ENCODE measurements at regions not wholly inside any gene's neighbourhood (a gene's known extent, or its start where the extent isn't known, plus 50 kb on each side); places are given as distances from the start of the nearest gene placed in this dataset.

DNA sequence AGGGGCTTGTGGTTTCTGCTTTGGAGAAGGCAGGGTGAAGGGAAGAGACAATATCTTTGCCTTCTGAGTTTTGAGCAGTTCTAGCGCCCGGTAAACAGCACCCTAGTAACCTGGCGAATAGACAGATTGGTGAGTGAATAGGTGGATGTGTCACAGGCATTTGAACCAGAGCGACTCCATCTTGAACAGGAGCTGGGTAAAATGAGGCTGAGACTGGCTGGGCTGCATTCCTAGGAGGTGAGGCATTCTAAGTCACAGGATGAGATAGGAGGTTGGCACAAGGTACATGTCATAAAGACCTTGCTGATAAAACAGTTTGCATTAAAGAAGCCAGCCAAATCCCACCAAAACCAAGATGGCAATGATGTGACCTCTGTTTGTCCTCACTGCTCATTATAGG, 643.6 kb upstream of the TMEM132C start:
- DNase-seq: no peak

DNA sequence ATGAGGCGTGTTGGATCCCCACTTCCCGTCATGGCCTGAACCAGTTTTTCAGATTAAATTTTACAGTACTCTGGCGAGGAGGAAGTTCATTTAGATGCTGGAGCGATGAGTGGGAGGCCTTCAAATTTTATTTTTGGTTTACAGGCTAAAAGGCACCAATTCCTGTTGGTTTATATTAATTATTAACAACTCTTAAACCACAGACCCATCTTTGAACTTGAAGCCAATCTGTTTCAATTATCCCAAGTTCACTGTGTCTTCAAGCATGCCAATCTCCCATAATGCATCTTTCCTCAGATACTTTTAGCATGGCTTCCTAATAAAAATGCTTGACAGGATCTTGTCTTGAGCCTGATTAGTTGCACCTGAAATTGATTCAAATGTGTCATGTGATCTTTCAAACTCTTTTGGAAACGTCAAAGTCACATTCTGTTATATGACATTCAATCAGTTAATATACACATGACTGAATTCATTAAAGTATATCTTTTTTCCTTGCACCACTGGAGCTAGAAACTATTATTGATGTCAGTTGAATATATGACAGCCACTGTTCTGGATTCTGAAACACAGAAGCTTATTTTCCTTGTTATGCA, 641.7 kb upstream of the TMEM132C start:
- no peak for DNase-seq

DNA sequence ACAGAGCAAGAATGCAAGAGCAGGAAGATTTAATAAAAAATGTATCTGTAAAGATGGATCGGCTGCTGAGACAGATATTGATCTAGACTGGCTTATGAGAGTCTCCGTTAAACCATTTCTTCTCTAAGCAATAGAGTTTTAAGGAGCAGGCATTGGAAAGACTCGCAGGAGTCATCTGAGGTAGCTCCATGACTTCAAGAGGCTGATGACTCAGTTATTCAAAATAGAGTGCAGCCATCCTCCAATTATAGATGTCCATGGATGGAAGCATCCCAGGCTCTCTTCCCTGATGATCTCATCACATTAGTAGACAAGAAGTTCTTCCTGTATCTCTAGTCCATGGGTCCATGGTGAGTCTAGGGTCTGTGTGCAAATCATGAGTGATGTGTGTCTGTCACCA, 638.3 kb upstream of the TMEM132C start:
- peak in 3 of 56 donors; percentile 1 to 7 (median 1) for DNase-seq

DNA sequence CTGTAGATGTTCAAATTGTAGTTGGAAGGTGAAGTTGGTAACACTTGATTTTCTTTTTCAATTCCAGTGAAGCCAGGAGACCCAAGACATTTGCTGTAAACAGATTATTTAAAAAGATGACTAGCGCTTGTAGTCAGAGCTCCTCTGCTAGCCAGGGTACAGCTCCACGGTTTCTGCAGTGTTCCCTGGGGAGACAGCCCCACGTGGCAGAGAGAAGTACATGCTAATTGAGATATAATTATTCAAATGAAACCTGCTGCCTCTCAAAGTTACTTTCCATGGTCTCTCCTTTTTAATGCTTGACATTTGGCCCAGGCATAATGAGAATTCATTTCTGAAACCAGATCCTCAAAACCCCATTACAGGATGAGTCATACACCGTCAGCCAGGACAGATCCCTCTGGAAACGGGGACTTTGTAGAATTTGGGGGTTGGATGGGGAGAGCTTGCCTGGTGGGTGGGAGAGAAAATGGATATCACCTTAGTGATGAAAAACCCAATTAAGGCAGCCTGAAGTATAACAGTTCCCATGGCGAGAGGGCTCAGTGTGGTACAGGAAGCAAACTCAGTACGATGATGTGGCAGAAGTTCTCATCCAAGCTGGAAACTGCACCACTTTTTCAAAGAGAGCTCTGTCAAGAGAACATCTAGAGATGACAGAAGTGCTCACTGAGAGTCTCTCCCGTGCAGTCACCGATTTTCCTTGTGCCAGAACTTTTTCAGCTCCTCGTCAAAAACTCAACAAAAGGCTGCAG, 637.7 kb upstream of the TMEM132C start:
- DNase-seq: peak in 16 of 56 donors; percentile 1 to 56 (median 10)

DNA sequence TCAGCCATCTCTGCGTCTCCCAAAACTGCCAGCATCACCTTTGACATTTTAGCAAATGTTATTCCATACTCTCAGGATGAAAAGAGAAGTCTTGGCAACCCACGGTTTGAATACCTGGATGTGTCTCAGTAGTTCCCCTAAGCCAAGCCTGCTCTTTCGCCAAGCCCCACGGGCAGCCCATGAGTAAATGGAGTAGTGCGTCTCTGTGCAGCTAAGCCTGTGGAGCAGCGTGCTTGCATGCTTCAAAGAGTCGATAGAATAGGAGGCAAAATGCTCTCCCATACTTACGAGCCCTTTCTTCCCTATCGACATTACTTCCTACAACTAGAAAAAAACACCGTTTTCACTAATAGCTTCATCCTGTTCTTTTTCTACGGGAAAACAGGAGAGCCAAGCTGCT, 634.5 kb upstream of the TMEM132C start:
- DNase-seq: no peak

DNA sequence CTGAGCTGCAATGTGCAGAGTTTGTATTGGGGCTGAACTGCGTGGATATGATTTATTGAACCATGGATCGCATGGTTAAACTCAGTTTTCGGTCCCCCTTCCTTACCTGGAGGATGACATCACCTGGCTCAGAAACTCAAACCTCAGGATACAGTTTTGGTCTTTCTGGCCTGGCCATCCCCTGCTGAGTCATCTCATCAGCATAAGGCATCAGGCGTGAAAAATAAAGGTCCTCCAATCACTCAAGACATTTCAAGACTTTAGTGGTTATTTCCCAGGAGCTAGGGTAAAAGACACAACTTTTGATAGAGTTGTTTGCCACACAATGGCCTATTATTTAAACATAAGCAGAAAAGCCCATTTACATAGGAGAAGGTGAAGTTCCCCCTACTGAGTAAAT, 631.1 kb upstream of the TMEM132C start:
- DNase-seq: no peak

DNA sequence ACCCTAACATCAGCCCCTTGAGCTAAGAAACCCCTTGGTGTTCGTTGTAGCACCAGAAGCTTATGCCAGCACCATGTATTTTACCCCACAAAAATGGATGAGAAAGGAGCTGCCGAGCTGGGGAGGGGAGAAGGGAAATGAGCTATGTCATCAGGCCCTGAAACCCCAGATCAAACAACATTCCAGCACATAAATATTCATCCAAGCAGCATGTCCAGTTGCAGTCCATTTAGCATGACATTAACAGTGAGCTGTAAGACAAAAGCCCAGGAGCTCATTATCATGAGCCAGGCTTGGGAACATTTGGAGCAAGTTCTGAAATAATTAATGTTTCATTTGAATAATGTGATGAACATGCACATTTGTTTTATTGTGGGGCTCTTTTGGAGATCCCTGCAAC, 630.1 kb upstream of the TMEM132C start:
- DNase-seq: no peak

DNA sequence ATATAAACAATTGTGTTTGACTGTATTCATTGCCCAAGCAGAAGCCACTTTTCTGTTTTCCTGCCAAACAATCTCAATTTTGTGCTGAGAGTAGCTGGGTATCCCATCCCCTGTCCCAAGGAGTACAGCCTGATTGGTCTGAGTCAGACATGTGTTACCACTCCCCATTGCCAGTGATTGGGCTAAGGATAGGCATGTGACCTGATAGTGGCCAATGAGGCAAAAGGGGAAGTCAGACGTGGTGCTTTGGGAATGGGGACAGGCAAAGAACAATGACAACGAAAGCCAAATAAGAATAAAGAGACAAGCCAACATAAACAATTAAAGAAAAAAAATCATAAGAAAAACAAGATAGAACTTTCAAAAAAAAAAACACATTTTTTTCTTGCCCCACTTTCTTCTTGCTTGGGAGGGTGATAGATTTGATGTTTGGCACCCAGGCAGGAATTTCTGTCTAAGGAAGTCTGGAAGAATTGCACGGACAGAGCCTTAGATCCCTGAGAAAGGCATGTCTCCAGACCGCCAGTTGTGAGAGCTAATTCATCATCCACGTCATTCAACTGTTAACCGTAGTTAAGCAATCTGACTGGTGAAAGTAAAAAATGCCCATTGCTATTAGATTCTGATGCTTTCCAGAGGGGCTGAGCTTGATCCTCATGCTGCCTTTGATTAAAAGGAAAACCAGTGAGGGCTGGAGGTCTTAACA, 626.6 kb upstream of the TMEM132C start:
- no peak for DNase-seq

DNA sequence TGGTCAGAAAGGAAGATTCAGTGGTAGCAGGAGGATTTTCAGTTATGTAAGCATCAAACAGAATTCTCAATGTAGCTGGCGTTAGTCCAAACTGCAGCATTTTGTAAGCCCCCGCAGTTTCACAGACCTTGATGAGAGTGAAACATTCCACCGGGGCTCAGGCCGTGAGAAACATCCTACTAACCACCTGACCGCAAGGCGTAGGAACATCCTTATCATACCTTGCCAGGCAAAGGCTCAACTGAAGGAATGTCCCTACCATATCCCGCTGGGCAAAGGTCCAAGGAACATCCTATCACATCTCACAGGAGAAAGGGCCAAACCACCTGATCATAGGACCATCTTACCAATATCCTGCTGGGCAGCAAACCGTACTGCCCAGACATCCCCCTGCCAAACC, 624.8 kb upstream of the TMEM132C start:
- no peak for DNase-seq

DNA sequence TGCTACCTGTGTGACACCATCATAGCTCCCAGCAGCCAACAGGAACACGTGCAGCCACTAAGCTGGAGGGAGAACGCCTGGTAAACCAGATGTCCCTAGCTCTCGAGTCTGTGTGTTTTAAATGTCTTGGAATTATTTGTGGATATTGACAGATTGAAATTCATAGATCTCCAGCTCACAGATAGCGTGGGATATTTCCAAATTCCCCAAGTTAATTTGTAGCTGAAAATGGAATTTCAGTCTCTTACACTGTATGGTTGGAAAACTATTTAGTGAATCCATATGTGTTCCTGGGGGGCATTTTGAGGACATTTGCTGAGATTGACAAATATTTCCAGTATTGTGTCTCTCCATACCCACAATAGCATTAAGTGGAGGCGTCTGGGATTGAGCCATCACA, 618.6 kb upstream of the TMEM132C start:
- no peak for DNase-seq

DNA sequence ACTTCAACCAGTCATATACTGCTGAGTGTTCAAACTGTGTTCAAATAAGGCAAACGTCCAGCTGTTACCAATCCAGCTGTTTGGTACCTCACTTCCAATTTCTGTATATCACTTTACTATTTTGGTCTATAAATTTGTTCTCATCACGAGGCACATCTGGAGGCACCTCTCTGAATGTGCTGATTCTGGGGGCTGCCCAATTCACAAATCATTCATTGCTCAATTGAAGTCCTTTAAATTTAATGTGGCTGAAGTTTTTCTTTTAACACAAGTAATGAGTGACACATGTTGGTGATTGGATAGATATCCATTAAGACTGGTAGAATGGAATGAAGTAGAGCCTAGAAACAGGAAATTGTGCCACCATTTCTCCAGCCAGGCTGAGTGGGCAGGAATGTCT, 617.0 kb upstream of the TMEM132C start:
- no peak for DNase-seq

DNA sequence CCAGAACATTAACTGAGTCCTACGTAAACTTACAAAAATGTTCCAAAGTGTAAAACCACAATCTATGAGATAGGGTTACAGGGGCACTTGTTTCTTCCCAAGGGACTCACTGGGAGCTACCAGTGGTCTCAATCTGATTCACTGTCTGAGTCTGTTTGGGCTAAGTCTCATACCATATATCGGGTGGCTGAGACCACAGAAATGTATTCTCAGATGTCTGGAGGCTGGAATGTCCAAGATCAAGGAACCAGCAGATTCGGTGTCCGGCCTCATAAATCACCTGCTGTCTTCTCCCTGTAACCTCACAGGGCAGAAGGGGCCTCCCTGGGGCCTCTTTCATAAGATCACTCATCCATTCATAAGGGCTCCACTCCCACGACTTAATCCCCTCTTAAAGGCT, 616.3 kb upstream of the TMEM132C start:
- DNase-seq: no peak

DNA sequence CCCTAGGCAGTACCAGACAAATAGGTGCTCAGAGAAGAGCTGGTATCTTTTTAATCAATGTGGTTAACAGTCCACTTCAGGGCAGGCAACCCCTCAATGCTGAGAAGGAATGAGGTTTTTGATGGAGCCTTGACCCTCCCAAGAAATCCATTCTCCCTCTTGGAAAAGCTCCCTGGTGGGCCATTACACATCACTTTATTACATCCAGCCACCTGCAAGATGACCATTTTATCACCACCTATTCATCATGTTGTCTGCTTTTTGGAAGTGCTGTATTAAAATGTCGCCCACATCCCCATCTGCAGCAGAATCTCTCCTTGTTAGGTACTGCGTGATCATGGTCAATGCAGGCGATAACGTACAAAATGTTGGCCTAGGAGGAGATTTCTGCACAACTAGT, 614.7 kb upstream of the TMEM132C start:
- no peak for DNase-seq

DNA sequence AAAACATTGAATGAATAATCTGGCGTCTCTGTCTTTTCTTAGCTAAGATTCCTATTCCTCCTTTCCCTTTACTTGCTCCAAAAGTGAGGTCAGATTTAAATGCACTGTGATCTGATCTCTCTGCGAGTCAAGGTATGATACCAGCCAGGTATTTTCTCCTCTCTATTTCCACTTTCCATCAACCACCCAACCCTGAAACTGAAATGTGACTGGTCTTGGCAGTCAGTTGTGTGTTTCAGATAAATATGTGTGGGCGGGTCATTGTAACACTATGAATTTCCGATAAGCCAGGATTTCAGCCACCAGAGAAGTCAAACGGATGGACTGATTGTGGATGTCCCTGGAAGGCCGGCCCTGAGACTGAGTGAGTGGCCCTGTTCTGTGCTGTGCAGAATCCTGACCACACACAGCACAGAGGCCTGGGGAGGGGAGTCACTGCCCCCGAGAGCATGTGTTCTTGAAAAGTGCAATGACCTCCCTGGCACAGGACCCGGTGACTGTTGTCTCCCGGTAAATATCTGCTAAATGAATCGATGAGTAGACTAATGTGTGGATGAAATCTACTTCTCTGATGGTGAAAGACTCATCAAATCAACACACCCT, 612.5 kb upstream of the TMEM132C start:
- DNase-seq: no peak

DNA sequence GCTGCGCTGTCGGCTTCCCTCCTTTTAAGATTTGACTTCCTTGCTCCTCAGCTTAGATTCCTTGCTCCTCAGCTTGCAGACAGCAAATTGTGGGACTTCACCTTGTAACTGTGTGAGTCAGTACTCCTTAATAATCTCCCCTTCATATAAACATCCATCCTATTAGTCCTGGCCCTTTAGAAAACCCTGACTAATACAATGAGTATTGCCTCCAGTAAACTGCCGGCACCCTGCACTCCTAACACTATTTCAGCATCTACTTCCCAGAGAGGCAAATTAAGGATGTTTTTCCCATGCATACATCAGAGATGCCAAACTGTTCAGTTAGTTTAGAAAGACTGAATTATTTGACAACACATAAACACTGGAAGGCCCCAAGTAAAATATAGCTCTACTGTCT, 611.3 kb upstream of the TMEM132C start:
- DNase-seq: no peak

DNA sequence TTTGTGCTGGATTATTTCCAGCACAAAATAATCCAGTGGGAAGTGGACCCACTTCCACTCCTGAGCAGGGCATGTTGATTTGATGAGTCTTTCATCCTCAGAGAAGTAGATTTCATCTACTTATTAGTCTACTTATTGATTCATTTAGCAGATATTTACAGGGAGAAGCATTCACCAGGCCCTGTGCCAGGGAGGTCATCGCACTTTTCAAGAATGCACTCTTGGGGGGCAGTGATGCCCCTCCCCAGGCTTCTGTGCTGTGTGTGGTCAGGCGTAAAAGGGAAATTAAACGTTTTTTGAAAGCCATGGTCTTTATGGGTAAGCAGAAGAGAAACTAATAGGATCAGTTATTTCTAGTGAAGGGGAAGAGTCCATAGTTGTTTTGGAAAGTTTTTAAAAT, 610.7 kb upstream of the TMEM132C start:
- DNase-seq: no peak

DNA sequence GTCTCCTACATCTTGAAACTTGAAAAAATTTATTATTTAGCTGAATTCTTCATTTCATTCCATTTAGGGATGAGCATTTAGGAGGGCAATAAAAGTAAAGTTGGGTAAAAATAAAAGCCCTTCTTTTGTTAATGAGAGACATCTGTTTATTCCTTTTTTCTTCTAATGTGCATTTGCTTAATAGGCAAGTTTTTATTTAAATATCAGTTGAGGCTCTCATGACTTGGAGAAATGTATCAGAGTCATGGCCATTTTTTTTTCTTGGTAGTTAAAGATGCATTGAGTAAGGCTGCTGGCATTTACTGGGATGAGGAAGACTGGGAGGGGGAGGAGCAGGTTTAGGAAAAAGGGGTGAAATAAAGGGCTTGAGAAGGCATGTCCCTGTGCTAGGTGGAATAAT, 609.9 kb upstream of the TMEM132C start:
- no peak for DNase-seq

DNA sequence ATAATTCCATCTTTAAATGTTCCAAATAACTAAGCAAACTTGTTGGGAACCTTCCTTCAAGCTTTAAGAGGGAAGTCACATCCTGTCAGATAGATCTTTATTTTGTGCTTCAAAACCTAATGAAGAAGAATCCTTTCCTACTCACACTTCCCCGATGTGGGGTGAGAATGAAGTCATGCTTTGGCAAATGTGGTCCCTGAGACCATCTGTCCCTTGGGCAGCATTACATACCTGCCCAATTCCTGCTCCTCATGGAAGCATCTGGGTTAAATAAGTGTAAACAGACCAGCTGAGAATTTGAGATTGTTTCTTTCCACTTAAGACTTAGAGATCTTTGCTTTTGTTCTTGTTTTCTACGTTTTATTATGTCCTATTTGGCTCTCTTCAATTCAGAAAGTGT, 606.0 kb upstream of the TMEM132C start:
- DNase-seq: no peak

DNA sequence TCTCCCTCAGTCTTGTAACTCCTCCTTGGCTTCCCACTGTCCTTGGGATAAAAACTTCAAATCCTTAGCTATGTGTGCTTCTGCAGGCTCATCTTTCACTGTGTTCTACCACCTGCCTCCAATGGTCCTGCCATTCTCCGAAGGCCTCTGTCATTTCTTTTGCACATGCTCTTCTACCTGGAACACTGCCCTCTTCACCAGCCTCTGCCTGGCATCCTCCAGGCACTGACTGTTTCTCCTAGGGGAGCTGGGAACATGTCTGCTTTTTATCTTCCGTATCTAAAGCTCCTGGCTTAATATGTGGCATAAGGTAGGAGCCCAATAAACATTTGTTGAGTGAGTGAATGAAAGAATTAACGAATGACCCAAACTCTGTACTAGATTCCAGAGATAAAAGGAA, 603.3 kb upstream of the TMEM132C start:
- DNase-seq: no peak

DNA sequence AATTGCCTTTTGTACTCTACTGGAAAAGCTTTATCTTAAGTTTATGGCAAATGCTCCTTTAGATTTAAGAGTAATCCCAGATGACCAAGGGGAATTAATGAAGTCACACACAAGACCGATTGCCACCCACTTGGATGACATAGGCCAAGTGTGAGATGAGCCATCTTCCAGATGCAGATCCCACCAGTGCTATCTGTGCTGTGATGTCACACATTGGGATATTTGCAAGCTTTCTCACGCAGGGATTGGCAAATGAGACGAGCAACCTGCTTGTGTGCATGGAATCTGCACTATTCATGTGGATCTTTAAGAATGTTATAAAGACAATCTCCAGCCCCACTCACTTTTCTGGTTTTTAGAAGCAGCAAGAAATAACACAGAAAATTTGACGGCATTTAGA, 602.1 kb upstream of the TMEM132C start:
- no peak for DNase-seq

DNA sequence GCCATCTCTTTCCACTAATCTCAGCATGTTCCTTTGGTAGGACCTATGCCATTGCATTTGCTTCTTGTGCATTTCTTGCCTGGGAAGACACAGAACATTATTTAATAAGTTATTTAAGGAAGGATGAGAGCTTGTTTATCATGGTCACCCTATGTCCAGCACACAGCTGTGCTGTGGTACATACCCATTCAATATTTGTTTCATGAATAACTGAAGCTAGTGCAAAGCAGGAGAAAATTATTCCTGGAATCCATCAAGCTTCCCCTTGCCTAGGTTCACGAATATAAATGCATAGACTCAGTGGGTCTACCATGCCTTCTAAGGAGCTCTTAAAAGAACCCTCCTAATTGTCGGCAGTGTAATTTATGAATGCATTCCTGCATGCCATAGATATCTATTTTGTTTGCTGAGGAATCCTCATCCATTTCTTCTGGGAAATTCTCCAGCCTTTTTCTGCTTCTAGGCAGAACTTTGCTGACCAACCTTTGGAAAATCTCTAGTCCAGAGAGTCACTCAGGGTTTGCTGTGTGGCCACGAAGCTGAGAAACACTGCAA, 599.8 kb upstream of the TMEM132C start:
- no peak for DNase-seq

DNA sequence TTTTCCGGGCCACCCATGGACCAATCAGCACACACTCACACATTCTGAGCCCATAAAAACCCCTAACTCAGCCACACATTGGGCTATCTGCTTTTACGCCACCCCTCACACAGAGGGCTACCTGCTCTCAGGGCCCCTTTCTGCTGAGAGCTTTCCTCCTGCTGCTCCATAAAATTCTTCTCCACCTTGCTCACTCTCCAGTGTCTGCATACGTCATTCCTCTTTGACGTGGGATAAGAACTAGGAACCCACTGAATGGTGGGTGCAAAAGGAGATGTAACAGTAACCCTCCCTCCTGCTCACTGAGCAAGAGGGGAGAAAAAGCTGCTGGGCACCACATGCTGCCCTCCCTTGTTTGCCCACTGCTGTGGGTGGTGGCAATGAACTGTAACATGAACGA, 596.7 kb upstream of the TMEM132C start:
- DNase-seq: no peak
